GM12892 (cell line): ENCODE measurements at regions not wholly inside any gene's neighbourhood (a gene's known extent, or its start where the extent isn't known, plus 50 kb on each side); places are given as distances from the start of the nearest gene placed in this dataset.

Experiments used
- POLR2A ChIP-seq: IDR thresholded peaks from 2 replicates; pipeline ENCODE4 v1.6.1; 2011; ENCODE audit warnings: low read depth, low read length, control low read depth
- POLR2AphosphoS5 ChIP-seq: IDR thresholded peaks from 2 replicates; pipeline ENCODE4 v1.6.1; 2011; ENCODE audit warnings: low read depth, low read length, control low read depth
- TAF1 ChIP-seq: IDR thresholded peaks from 2 replicates; pipeline ENCODE4 v1.6.1; 2011; ENCODE audit warnings: low read depth, mild to moderate bottlenecking, control low read depth, low read length, borderline replicate concordance

DNA sequence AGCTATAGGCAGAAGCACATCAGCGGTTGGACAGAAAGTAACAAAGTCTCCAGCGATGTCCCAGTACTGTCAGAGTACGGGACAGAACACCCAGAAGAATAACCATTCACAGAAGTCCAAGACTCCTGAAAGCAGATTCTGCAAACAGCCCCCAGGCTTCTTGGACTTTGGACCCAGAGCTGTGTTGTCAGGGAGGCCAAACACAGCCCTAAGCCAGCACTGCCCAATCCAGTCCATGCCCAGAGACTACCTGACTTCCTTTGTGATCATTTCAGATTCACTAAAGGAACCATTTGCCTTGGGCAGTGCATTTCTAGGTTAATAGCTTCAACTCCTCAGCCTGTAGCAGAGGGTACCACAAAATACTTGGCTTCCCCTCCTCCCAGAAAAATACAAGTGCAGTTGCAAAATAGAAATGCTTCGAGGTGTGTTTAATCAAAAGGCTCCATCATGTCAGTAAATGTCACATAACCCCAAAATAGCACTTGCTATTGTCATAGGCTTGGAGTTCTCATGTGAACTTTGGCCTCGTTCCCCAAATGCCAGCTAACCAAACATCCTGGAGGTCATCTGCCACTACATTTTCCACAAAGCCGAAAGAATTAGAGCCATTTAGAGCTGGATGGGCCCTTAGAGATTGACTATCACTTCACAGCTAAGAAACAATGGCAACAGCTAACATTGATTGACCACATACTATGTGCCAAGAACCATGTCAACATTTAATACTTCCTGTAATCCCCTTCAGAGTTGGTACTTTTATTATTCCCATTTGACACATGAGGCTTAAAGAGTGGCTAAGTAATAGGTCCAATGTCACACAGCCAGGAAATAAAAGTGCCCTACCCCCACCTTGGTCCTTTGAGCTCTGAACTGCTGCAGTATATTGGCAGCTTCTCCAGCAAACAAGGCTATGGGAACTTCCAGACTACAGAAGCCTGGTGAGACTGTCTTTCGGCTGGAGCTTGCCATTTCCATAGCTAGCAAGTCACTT, 329.9 kb downstream of the FOXO1 start:
- no peak for TF ChIP-seq POLR2A
- no peak for TF ChIP-seq POLR2AphosphoS5
- TF ChIP-seq TAF1: no peak
